ENCODE measurements at regions not wholly inside any gene's neighbourhood (a gene's known extent, or its start where the extent isn't known, plus 50 kb on each side); places are given as distances from the start of the nearest gene placed in this dataset.

- H3K27me3 ChIP-seq: no peaks in the 10 kb centered on the region
- no peak for TF ChIP-seq CTCF (IDR thresholded peaks at IDR 0.05; ENCODE audit: low read depth, low read length)
- H3K27ac ChIP-seq: no peak overlapping the region
- H3K4me1 ChIP-seq (ENCODE audit: low read depth): no peaks in the 10 kb centered on the region
- H3K9me3 ChIP-seq (ENCODE audit: low read depth): no peaks in the 10 kb centered on the region
- no peak for DNase-seq (ENCODE audit: low read depth in 1 of 2, low spot score in 1 of 2)
- H3K36me3 ChIP-seq: no peaks in the 10 kb centered on the region
- no peak overlapping the region for H3K4me3 ChIP-seq
These were observed 182.5 kb upstream of the KCNH8 start for GRCh38 chr3:18965781-18966180.

DNA sequence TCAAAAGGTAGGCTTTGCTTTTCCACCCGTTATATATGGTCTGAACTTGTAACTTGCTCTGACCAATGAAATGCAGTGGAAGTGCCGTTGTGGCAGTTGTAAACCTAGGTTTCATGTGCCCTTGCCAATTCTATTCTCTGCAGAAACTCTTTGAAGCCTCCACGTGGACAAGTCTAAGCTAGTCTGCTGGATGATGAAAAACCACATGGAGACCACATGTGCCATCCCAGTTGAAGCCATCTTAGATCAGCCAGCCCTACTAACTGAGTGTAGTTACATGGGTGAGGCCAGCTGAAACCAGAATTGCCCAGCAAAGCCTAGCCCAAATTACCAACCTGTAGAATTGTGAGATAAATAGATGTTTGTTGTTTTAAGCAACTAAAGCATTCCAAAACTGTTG, 183.7 kb upstream of the KCNH8 start:
- Histone ChIP-seq H3K27me3 (no peaks in the 10 kb centered on the region), H3K27ac (no peak overlapping the region), H3K4me1 (ENCODE audit: low read depth) (no peaks in the 10 kb centered on the region), H3K36me3 (no peaks in the 10 kb centered on the region), H3K9me3 (ENCODE audit: low read depth) (no peaks in the 10 kb centered on the region), H3K4me3 (no peak overlapping the region)
- TF ChIP-seq CTCF (IDR thresholded peaks at IDR 0.05; ENCODE audit: low read depth, low read length): no peak
- no peak for DNase-seq (ENCODE audit: low read depth in 1 of 2, low spot score in 1 of 2)

DNA sequence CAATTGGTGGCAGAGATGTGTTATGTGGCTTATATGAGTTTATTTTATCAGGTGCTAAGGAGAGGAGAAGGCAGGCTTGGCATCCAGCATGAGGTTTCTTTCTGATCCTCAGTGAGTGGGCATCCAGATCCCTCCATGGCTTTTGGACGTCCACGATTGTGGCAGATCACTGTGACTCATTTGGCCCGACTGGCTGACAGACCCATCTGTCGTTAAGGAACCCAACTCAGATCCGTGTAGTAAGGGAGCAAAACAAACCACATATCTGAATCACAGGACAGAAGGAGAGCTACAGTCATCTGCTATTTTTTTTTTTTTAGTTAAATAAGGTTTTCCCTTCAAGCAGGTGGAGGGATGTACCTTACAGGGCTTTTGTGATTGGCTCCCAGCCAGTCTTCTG, 197.0 kb upstream of the KCNH8 start:
- Histone ChIP-seq H3K4me3 (no peak overlapping the region), H3K27ac (no peak overlapping the region), H3K27me3 (no peaks in the 10 kb centered on the region), H3K4me1 (ENCODE audit: low read depth) (no peaks in the 10 kb centered on the region), H3K36me3 (no peaks in the 10 kb centered on the region), H3K9me3 (ENCODE audit: low read depth) (no peaks in the 10 kb centered on the region)
- no peak for TF ChIP-seq CTCF (IDR thresholded peaks at IDR 0.05; ENCODE audit: low read depth, low read length)
- DNase-seq (ENCODE audit: low read depth in 1 of 2, low spot score in 1 of 2): no peak

GRCh38 chr3:18946524-18946923, 201.8 kb upstream of the KCNH8 start:
- TF ChIP-seq CTCF (IDR thresholded peaks at IDR 0.05; ENCODE audit: low read depth, low read length): no peak
- no peaks in the 10 kb centered on the region for H3K27me3 ChIP-seq
- no peak overlapping the region for H3K27ac ChIP-seq
- H3K36me3 ChIP-seq: no peaks in the 10 kb centered on the region
- no peak overlapping the region for H3K4me3 ChIP-seq
- peak in 1 of 2 donors; percentile 1 for DNase-seq (ENCODE audit: low read depth in 1 of 2, low spot score in 1 of 2)
- no peaks in the 10 kb centered on the region for H3K4me1 ChIP-seq (ENCODE audit: low read depth)
- H3K9me3 ChIP-seq (ENCODE audit: low read depth): no peaks in the 10 kb centered on the region

- Histone ChIP-seq H3K36me3 (no peaks in the 10 kb centered on the region), H3K4me3 (no peak overlapping the region), H3K27me3 (no peaks in the 10 kb centered on the region), H3K4me1 (ENCODE audit: low read depth) (no peaks in the 10 kb centered on the region), H3K9me3 (ENCODE audit: low read depth) (no peaks in the 10 kb centered on the region), H3K27ac (no peak overlapping the region)
- no peak for TF ChIP-seq CTCF (IDR thresholded peaks at IDR 0.05; ENCODE audit: low read depth, low read length)
- no peak for DNase-seq (ENCODE audit: low read depth in 1 of 2, low spot score in 1 of 2)
These were observed 210.7 kb upstream of the KCNH8 start for GRCh38 chr3:18937574-18937973.

- H3K9me3 ChIP-seq (ENCODE audit: low read depth): no peaks in the 10 kb centered on the region
- no peak overlapping the region for H3K27ac ChIP-seq
- no peak overlapping the region for H3K4me3 ChIP-seq
- no peak for DNase-seq (ENCODE audit: low read depth in 1 of 2, low spot score in 1 of 2)
- no peaks in the 10 kb centered on the region for H3K36me3 ChIP-seq
- TF ChIP-seq CTCF (IDR thresholded peaks at IDR 0.05; ENCODE audit: low read depth, low read length): no peak
- no peaks in the 10 kb centered on the region for H3K4me1 ChIP-seq (ENCODE audit: low read depth)
- no peaks in the 10 kb centered on the region for H3K27me3 ChIP-seq
These were observed 229.2 kb upstream of the KCNH8 start for GRCh38 chr3:18919158-18919557.

Data from cardiac muscle cell (in vitro differentiated cells and primary cell).